IPS DF 6.9 (cell line): ENCODE measurements at regions not wholly inside any gene's neighbourhood (a gene's known extent, or its start where the extent isn't known, plus 50 kb on each side); places are given as distances from the start of the nearest gene placed in this dataset.

Experiments
- DNase-seq: peaks from one replicate; pipeline ENCODE4 v3.0.0-alpha.2; 2013; ENCODE audit warnings: low read depth, low spot score
- H3K27ac ChIP-seq: one replicate; pipeline ENCODE4 v1.5.1; 2013; ENCODE audit warnings: low read length, control low read depth
- H3K27me3 ChIP-seq: 2 replicates; pipeline ENCODE4 v1.6.1; 2013; ENCODE audit warnings: mild to moderate bottlenecking, low read length; ENCODE audit not compliant: control insufficient read depth, insufficient read depth
- H3K36me3 ChIP-seq: 2 replicates; pipeline ENCODE4 v1.6.1; 2013; ENCODE audit warnings: low read length; ENCODE audit not compliant: control insufficient read depth, insufficient read depth
- H3K4me1 ChIP-seq: 2 replicates; pipeline ENCODE4 v1.6.1; 2013; ENCODE audit warnings: low read length; ENCODE audit not compliant: control insufficient read depth, insufficient read depth
- H3K4me3 ChIP-seq: 2 replicates; pipeline ENCODE4 v1.5.1; 2013; ENCODE audit warnings: mild to moderate bottlenecking, low read length
- H3K9me3 ChIP-seq: 2 replicates; pipeline ENCODE4 v1.6.1; 2013; ENCODE audit warnings: low read length, inconsistent platforms; ENCODE audit not compliant: control insufficient read depth, insufficient read depth
- WGBS: extraction: QIAGEN DNeasy Blood & Tissue Kit; methylation state at CpG from one replicate; pipeline ENCODE4 v1.1.7; 2013; ENCODE audit warnings: mixed read lengths, missing lambda C conversion rate; ENCODE audit not compliant: insufficient read length, insufficient coverage; 5-methylcytosine and 5-hydroxymethylcytosine counted together

DNA sequence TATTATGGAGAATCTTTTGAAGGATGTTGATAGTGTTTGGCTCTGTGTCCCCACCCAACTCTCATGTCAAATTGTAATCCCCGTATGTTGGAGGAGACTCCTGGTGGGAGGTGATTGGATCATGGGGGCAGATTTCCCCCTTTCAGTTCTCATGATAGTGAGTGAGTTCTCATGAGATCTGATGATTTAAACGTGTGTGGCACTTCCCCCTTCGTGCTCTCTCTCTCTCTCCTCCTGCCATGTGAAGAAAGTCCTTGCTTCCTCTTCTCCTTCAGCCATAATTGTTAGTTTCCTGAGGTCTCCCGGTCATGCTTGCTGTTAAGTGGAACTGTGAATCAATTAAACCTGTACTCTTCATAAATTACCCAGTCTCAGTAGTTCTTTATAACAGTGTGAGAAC, 166.1 kb upstream of the NUDT6 start:
- no CpG with 5 or more reads among the region's 4 CpGs for WGBS
- no peak for DNase-seq
- Histone ChIP-seq H3K9me3 (no peaks in the 10 kb centered on the region), H3K27me3 (no peaks in the 10 kb centered on the region), H3K27ac (no peak overlapping the region), H3K4me3 (no peak overlapping the region), H3K36me3 (no peaks in the 10 kb centered on the region; the same call in 1 of the 2 replicates), H3K4me1 (no peaks in the 10 kb centered on the region)

DNA sequence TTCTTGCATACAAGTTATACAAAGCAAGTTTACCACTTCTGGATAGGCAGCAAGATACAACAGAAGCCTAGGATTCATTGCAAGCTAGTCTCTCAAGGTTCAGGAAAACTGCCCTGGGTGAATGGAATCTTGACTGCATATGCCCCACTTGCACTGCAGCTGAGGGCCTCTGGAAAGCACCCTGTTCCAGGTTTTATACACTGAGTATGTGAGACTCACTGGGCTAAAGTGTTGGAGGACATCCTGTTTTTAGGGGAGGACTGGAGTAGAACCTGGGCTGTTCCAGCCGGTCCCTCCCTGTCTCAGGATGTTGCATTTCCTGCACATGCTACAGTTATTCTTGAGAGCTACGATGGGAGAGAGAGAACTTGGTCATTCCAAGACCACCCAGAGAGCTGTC, 168.5 kb upstream of the NUDT6 start:
- H3K36me3 ChIP-seq, result no peaks in the 10 kb centered on the region; the same call in 1 of the 2 replicates
- no peaks in the 10 kb centered on the region for H3K9me3 ChIP-seq
- no peaks in the 10 kb centered on the region for H3K27me3 ChIP-seq
- no peak overlapping the region for H3K27ac ChIP-seq
- H3K4me3 ChIP-seq, result no peak overlapping the region
- WGBS, result no CpG with 5 or more reads among the region's 2 CpGs
- DNase-seq, result no peak
- H3K4me1 ChIP-seq, result no peaks in the 10 kb centered on the region

DNA sequence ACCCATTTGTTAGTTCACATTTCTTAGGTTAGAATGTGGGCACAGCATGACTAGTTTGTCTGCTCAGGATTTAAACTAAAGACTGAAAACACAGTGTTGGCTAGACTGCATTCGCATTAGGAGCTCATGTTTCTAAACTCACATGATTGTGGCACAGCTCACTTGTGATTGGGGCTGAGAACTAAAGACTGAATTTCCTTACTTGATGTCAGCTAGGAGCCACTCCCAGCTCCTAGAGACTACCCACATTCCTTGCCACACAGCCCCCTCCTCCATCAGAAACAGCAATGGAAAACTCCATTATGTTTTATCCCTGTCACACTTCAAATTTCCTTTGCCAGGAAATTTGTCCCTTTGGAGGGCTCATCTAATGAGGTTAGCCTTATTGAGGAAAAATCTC, 170.2 kb upstream of the NUDT6 start:
- Histone ChIP-seq H3K4me3 (no peak overlapping the region), H3K4me1 (no peaks in the 10 kb centered on the region), H3K36me3 (no peaks in the 10 kb centered on the region; the same call in 1 of the 2 replicates), H3K27me3 (no peaks in the 10 kb centered on the region), H3K9me3 (no peaks in the 10 kb centered on the region), H3K27ac (no peak overlapping the region)
- no CpG with 5 or more reads among the region's 1 CpG for WGBS
- no peak for DNase-seq

DNA sequence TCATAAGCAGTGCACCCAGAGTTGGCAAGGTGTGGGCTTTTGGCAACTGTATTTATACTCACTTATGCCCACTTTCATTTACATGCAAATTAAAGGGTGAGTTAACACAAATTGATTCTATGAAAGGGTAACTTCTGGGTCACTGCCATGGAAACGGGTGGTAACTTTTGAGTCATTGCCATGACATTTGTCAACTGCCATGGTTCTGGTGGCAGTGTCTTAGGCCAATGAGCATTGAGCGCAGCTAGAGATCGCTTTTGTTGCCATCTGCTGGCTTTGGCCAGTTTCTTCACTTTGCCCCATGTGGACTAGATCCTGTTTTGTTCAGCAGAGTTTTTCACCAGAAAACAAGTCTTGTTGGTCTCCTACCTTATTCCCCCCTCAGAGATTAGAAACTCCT, 170.8 kb upstream of the NUDT6 start:
- Histone ChIP-seq H3K4me1 (no peaks in the 10 kb centered on the region), H3K9me3 (no peaks in the 10 kb centered on the region), H3K4me3 (no peak overlapping the region), H3K36me3 (no peaks in the 10 kb centered on the region; the same call in 1 of the 2 replicates), H3K27me3 (no peaks in the 10 kb centered on the region), H3K27ac (no peak overlapping the region)
- no peak for DNase-seq
- WGBS, result no CpG with 5 or more reads among the region's 3 CpGs

DNA sequence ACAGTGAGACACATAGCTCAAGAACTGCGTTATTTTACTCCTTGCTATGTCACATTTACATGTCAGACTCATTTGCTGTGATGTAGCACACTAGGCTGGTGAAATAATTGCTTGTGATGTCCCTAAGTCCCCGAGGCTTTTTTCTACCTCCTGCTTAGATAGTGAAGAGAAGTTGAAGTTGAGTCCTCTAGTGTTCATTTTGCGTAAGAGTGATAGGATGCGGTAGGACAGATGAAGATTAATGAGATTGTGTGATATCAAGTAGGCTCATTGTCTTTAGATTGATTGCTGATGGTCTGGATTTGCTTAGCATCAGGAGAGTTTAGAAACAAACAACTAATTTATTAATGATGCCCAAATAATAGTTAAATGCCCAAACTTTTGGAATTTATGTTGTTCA, 173.6 kb upstream of the NUDT6 start:
- no peaks in the 10 kb centered on the region for H3K9me3 ChIP-seq
- no peaks in the 10 kb centered on the region for H3K27me3 ChIP-seq
- WGBS, result 100% methylated on average over 2 of the region's 4 CpGs
- H3K27ac ChIP-seq, result no peak overlapping the region
- H3K36me3 ChIP-seq, result no peaks in the 10 kb centered on the region
- DNase-seq, result no peak
- H3K4me3 ChIP-seq, result no peak overlapping the region
- H3K4me1 ChIP-seq, result no peaks in the 10 kb centered on the region

DNA sequence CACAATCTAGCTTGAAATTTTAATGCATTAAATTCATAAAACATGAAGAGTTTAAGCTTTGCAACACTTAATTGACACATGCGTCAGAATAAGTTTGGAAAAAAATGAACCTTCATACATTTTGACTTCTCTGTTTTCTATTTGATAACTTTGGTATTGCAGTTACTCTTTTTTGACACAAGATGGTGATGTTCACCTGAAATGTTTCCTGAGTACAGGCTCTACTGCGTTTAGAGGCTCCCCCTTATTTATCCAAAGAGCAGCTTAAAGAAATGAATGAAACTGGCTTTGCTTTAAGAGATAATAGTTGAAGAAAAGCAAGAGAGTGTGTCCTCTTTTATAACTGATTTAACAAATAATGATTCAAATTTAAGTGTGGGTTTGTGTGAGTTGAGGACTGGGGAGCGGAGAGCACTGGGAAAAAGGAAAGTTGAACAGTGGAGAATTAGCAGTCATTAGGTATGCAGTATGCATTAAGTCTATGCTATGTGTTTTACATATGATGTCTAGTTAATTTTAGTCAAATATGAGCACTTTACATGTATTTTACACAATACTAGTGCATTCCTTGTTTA, 180.6 kb upstream of the NUDT6 start:
- DNase-seq, result no peak
- WGBS, result 100% methylated on average over 1 of the region's 3 CpGs
- Histone ChIP-seq H3K27ac (no peak overlapping the region), H3K9me3 (no peaks in the 10 kb centered on the region), H3K36me3 (0 out of 2 replicates have a peak, but pooled peaks cover 3% of the 10 kb centered on the region), H3K27me3 (no peaks in the 10 kb centered on the region), H3K4me1 (no peaks in the 10 kb centered on the region), H3K4me3 (no peak overlapping the region)

DNA sequence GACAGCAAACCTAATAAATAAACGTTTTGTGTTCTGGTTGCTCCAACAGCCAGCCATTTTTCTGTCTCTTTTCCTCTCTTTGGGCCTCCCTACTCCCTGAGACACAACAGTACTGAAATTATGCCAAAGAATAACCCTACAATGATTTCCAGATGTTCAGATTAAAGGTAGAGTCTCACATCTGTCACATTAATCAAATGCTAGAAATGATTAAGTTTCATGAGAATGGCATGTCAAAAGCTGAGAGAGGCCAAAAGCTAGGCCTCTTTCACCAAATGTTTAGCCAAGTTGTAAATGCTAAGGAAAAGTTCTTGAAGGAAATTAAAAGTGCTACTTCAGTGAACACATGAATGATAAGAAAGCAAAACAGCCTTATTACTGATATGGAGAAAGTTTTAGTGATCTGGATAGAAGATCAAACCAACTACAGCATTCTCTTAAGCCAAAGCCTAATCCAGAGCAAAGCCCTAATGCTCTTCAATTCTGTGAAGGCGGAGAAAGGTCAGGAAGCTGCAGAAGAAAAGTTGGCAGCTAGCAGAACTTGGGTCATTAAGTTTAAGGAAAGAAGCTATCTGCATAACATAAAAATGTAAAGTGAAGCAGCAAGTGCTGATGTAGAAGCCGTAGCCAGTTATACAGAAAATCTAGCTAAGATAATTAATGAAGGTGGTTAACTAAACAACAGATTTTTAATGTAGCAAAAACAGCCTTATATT, 182.1 kb upstream of the NUDT6 start:
- H3K9me3 ChIP-seq, result no peaks in the 10 kb centered on the region
- H3K4me3 ChIP-seq, result no peak overlapping the region
- no peaks in the 10 kb centered on the region for H3K4me1 ChIP-seq
- 0 out of 2 replicates have a peak, but pooled peaks cover 3% of the 10 kb centered on the region for H3K36me3 ChIP-seq
- no peaks in the 10 kb centered on the region for H3K27me3 ChIP-seq
- WGBS, result no CpG with 5 or more reads among the region's 3 CpGs
- DNase-seq, result no peak
- no peak overlapping the region for H3K27ac ChIP-seq

DNA sequence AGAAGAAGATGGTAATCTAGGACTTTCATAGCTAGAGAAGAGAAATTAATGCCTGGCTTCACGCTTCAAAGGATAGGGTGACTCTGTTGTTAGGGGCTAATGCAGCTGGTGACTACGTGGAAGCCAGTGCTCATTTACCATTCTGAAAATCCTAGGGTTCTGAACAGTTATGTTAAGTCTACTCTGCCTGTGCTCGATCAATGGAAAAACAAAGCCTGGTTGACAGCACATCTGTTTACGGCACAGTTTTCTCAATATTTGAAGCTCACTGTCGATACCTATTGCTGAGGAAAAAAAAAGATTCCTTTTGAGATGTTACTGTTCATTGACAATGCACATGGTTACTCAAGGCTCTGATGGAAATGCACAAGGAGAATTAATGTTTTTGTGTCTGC, 182.6 kb upstream of the NUDT6 start:
- no peak overlapping the region for H3K27ac ChIP-seq
- H3K9me3 ChIP-seq, result no peaks in the 10 kb centered on the region
- 0 out of 2 replicates have a peak, but pooled peaks cover 3% of the 10 kb centered on the region for H3K36me3 ChIP-seq
- no CpG with 5 or more reads among the region's 5 CpGs for WGBS
- H3K27me3 ChIP-seq, result no peaks in the 10 kb centered on the region
- H3K4me1 ChIP-seq, result no peaks in the 10 kb centered on the region
- no peak overlapping the region for H3K4me3 ChIP-seq
- DNase-seq, result no peak

DNA sequence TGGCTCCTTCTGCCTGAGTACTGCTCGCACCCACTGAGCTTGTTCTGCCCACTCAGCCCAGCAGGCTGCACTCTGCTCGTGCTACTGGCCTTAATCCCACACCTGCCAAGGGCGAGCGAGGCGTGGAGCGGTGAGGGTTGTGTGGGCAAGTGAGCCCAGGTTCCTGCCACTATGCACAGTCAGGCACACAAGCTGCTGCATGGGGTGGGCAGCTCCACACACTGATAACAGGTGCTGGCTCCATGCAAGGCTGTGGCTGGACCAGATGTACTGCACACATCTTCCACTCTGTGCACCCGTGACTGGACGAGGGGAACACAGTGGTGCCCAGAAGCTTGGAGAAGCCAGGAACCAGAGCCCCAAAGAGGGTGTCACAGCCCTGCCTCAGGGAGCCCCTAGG, 184.3 kb upstream of the NUDT6 start:
- Histone ChIP-seq H3K9me3 (no peaks in the 10 kb centered on the region), H3K27ac (no peak overlapping the region), H3K36me3 (0 out of 2 replicates have a peak, but pooled peaks cover 3% of the 10 kb centered on the region), H3K27me3 (no peaks in the 10 kb centered on the region), H3K4me3 (no peak overlapping the region), H3K4me1 (no peaks in the 10 kb centered on the region)
- WGBS, result no CpG with 5 or more reads among the region's 8 CpGs
- no peak for DNase-seq

DNA sequence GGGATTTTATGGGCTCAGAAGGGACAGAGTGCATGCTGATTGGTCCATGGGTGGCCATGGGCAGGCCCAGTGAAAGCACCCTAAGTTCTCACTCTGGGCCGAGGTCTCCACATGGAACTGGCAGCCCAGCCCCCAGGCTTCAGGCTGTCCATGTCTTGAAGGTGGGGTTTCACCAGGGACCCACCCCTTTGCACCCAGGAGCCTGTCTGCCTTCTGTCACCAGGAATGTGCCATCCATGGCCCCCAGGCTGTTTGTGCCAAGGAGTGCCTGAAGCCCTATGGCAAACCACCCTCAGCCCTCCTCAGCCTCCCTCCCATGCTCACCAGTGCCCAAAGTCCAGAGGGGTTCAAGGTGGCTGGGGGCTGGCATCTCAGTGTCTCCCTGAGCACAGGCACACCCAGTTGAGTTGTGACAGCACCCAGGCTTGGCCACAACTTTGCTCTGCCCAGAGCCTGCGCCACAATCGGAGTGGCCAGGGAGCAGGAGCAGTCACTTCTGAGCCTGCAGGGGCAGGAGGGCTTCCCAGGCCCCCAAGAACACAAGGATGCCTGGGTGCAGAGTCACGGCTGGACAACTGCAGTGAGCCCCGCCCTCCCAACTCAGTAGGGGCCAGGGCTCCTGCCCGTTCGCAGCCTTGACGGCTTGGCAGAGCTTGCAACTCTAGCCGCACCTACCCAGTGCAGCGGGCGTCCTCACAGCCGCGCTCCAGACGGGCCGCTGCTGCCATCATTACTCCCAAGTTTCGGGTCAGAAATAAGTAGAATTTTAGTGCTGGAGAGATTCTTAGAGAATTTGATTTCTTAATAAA, 185.3 kb upstream of the NUDT6 start:
- Histone ChIP-seq H3K27me3 (no peaks in the 10 kb centered on the region), H3K4me3 (no peak overlapping the region), H3K9me3 (no peaks in the 10 kb centered on the region), H3K27ac (no peak overlapping the region), H3K4me1 (no peaks in the 10 kb centered on the region), H3K36me3 (0 out of 2 replicates have a peak, but pooled peaks cover 3% of the 10 kb centered on the region)
- no CpG with 5 or more reads among the region's 16 CpGs for WGBS
- DNase-seq, result no peak
